CD14-positive monocyte (primary cell): ENCODE measurements at regions not wholly inside any gene's neighbourhood (a gene's known extent, or its start where the extent isn't known, plus 50 kb on each side); places are given as distances from the start of the nearest gene placed in this dataset.

Experiments
- DNase-seq, 3 donors: peaks; one replicate each; pipeline ENCODE4 v3.0.0-alpha.2; 2011 to 2022
- H2AFZ ChIP-seq: 2 replicates; pipeline ENCODE4 v1.6.0; 2012; ENCODE audit warnings: mild to moderate bottlenecking, low read depth, low read length, inconsistent platforms; ENCODE audit not compliant: insufficient read depth, poor library complexity, severe bottlenecking
- H3K27ac ChIP-seq, 2 donors: 1 replicate in 1 of 2; 2 replicates in 1 of 2; pipeline ENCODE4 v1.5.1; 2012 to 2013; ENCODE audit warnings: low read length in 2 of 2, control low read depth in 1 of 2, inconsistent platforms in 1 of 2, low read depth in 1 of 2, mild to moderate bottlenecking in 1 of 2
- H3K27me3 ChIP-seq, 2 donors: one replicate each; pipeline versions ENCODE4 v1.6.0 to v1.6.1; 2011 to 2013; ENCODE audit warnings: low read length in 2 of 2; ENCODE audit not compliant: control insufficient read depth in 2 of 2, insufficient read depth in 2 of 2
- H3K36me3 ChIP-seq, 2 donors: replicated peaks in 1 of 2; 1 replicate in 1 of 2; 2 replicates in 1 of 2; pipeline versions ENCODE4 v1.5.1 to v1.6.1; 2012 to 2013; ENCODE audit warnings: low read length in 2 of 2, control low read depth in 1 of 2, inconsistent platforms in 1 of 2, mild to moderate bottlenecking in 1 of 2; ENCODE audit not compliant: insufficient read depth in 2 of 2, control insufficient read depth in 1 of 2
- H3K4me1 ChIP-seq, 2 donors: 1 replicate in 1 of 2; 2 replicates in 1 of 2; pipeline versions ENCODE4 v1.5.1 to v1.6.1; 2012 to 2013; ENCODE audit warnings: low read length in 2 of 2, control low read depth in 1 of 2, inconsistent platforms in 1 of 2, mild to moderate bottlenecking in 1 of 2, moderate library complexity in 1 of 2; ENCODE audit not compliant: insufficient read depth in 2 of 2, control insufficient read depth in 1 of 2
- H3K4me2 ChIP-seq: replicated peaks from 2 replicates; pipeline ENCODE3; 2012; ENCODE audit warnings: low read length, moderate library complexity, mild to moderate bottlenecking; ENCODE audit not compliant: poor library complexity, severe bottlenecking; ENCODE audit errors: extremely low read depth
- H3K4me3 ChIP-seq, 3 experiments: fragments of 200-600 bp in 1 of 3; sonication (generic) in 1 of 3; replicated peaks in 1 of 3; 1 replicate in 2 of 3; 2 replicates in 1 of 3; pipeline ENCODE4 v1.5.1; 2011 to 2013; ENCODE audit warnings: low read length in 3 of 3, mild to moderate bottlenecking in 3 of 3, control low read depth in 2 of 3, low read depth in 2 of 3, inconsistent platforms in 1 of 3, moderate library complexity in 1 of 3
- H3K79me2 ChIP-seq: 2 replicates; pipeline ENCODE4 v1.6.0; 2012; ENCODE audit warnings: mild to moderate bottlenecking, control low read depth, inconsistent platforms, low read length, moderate library complexity; ENCODE audit not compliant: insufficient read depth
- H3K9ac ChIP-seq: 2 replicates; pipeline ENCODE4 v1.6.0; 2017; ENCODE audit warnings: low read length, mild to moderate bottlenecking; ENCODE audit not compliant: insufficient read depth, poor library complexity, severe bottlenecking
- H3K9me3 ChIP-seq, 2 donors: replicated peaks in 1 of 2; 1 replicate in 1 of 2; 2 replicates in 1 of 2; pipeline versions ENCODE4 v1.5.1 to v1.6.1; 2012 to 2013; ENCODE audit warnings: low read length in 2 of 2, control low read depth in 1 of 2; ENCODE audit not compliant: control insufficient read depth in 1 of 2, insufficient read depth in 1 of 2
- H4K20me1 ChIP-seq: 2 replicates; pipeline ENCODE4 v1.6.0; 2012; ENCODE audit warnings: mild to moderate bottlenecking, low read length, control low read depth, moderate library complexity; ENCODE audit not compliant: insufficient read depth
- H3K27ac Mint-ChIP-seq, 7 donors: one replicate each; pipeline ENCODE4 v1.8.0; 2020; ENCODE audit warnings: mild to moderate bottlenecking in 7 of 7, mixed read lengths in 7 of 7, moderate library complexity in 6 of 7, inconsistent platforms in 2 of 7
- H3K27me3 Mint-ChIP-seq, 3 donors: one replicate each; pipeline ENCODE4 v1.8.0; 2021 to 2022; ENCODE audit warnings: low read depth in 3 of 3, mild to moderate bottlenecking in 3 of 3, mixed read lengths in 3 of 3, moderate library complexity in 3 of 3, inconsistent platforms in 1 of 3
- H3K36me3 Mint-ChIP-seq, 2 donors: one replicate each; pipeline ENCODE4 v1.8.0; 2020; ENCODE audit warnings: mixed read lengths in 2 of 2, inconsistent platforms in 1 of 2, mild to moderate bottlenecking in 1 of 2
- H3K4me1 Mint-ChIP-seq: one replicate; pipeline ENCODE4 v1.8.0; 2020; ENCODE audit warnings: mild to moderate bottlenecking, mixed read lengths
- H3K4me3 Mint-ChIP-seq, 2 donors: one replicate each; pipeline ENCODE4 v1.8.0; 2020; ENCODE audit warnings: mild to moderate bottlenecking in 2 of 2, mixed read lengths in 2 of 2, moderate library complexity in 1 of 2
- H3K9me3 Mint-ChIP-seq, 7 donors: one replicate each; pipeline ENCODE4 v1.8.0; 2020 to 2022; ENCODE audit warnings: mixed read lengths in 7 of 7, mild to moderate bottlenecking in 6 of 7, moderate library complexity in 6 of 7, inconsistent platforms in 2 of 7
- WGBS: methylation state at CpG from one replicate; pipeline ENCODE4 v1.1.5; 2013; ENCODE audit warnings: missing lambda C conversion rate; ENCODE audit not compliant: insufficient coverage; 5-methylcytosine and 5-hydroxymethylcytosine counted together
- intact Hi-C, 2 donors: fragments of 100-400 bp; cut with micrococcal nuclease; formaldehyde crosslinking; loops; one replicate each; pipeline versions ENCODE4 v1.15.0 to v1.15.1; 2023
- TF ChIP-seq, protein P1 (sequence below): fragments of 200-600 bp; IDR thresholded peaks from one replicate; pipeline ENCODE4 v1.8.0; 2022; ENCODE audit warnings: antibody characterized with exemption, mild to moderate bottlenecking

DNA sequence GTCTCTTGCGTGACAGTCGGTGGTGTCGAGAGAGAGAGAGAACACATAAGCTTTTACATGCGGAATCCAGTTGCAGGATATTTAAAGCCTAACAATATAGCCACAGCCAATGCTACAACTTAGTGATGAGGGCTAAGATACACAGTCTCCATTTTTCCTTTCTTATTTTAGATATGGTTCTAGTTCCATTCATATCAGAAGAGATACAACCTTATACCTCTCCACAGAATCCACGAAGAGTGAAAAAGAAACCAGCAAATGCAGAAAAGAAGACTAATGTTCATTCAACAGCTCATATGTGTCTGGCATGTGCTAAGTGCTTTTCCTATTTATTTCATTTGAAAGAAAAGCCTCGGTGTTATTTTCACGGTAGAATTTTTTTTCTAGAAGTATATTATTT lies 249.0 kb upstream of the SLITRK1 start:
- Histone ChIP-seq H3K9me3 (peaks cover 0 to 3% of the 10 kb centered on the region in 2 donors), H3K9ac (no peak overlapping the region), H3K4me1 (no peaks in the 10 kb centered on the region), H3K27ac (no peak overlapping the region), H3K79me2 (no peaks in the 10 kb centered on the region), H3K36me3 (no peaks in the 10 kb centered on the region), H3K4me3 (no peak overlapping the region), H4K20me1 (no peaks in the 10 kb centered on the region), H3K27me3 (no peaks in the 10 kb centered on the region), H2AFZ (no peak overlapping the region), H3K4me2 (no peak overlapping the region)
- no peak overlapping the region for H3K4me3 Mint-ChIP-seq
- no CpG with 5 or more reads among the region's 7 CpGs for WGBS
- no peak for DNase-seq
- intact Hi-C loops = no loop called here
- H3K4me1 Mint-ChIP-seq = no peaks in the 10 kb centered on the region
- H3K27ac Mint-ChIP-seq = no peak overlapping the region
- H3K9me3 Mint-ChIP-seq = peaks cover 0 to 4% (median 0%) of the 10 kb centered on the region in 7 donors
- TF ChIP-seq, protein P1, sequence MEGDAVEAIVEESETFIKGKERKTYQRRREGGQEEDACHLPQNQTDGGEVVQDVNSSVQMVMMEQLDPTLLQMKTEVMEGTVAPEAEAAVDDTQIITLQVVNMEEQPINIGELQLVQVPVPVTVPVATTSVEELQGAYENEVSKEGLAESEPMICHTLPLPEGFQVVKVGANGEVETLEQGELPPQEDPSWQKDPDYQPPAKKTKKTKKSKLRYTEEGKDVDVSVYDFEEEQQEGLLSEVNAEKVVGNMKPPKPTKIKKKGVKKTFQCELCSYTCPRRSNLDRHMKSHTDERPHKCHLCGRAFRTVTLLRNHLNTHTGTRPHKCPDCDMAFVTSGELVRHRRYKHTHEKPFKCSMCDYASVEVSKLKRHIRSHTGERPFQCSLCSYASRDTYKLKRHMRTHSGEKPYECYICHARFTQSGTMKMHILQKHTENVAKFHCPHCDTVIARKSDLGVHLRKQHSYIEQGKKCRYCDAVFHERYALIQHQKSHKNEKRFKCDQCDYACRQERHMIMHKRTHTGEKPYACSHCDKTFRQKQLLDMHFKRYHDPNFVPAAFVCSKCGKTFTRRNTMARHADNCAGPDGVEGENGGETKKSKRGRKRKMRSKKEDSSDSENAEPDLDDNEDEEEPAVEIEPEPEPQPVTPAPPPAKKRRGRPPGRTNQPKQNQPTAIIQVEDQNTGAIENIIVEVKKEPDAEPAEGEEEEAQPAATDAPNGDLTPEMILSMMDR = no peak
- H3K27me3 Mint-ChIP-seq = peaks cover 0 to 2% (median 0%) of the 10 kb centered on the region in 3 donors
- H3K36me3 Mint-ChIP-seq = no peaks in the 10 kb centered on the region

DNA sequence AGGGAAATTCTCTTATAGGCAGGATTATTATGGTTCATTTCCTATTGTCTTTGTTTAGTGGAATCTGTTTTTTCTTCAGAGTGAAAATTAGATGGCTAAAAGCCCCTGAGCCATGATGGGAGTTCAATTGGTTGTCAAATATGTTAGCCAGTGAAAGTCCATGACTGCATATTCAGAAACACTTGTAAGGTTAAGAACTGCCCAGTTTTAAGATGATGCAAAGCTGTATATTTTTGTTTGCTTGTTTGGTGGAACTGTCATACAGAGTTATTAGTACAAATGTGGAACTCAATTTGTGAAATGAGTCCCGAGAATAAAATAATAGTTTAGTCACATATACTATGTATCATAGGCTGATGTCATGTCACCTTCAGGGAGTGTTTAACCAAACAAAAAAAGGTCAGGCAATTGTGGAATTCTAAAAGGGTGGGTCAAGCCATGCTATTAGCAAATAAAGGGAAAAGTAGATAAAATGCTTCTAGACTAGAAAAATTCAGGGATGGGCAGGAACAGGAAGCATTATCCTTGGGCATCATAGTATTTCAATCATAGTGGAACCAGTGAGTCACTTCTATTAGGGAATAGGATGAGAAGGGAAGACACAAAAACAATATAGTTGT lies 248.3 kb upstream of the SLITRK1 start:
- H2AFZ ChIP-seq = no peak overlapping the region
- intact Hi-C loops = no loop called here
- Mint-ChIP-seq H3K27ac (no peak overlapping the region), H3K4me3 (no peak overlapping the region), H3K9me3 (peaks cover 0 to 4% (median 0%) of the 10 kb centered on the region in 7 donors), H3K36me3 (no peaks in the 10 kb centered on the region), H3K27me3 (peaks cover 0 to 2% (median 0%) of the 10 kb centered on the region in 3 donors), H3K4me1 (no peaks in the 10 kb centered on the region)
- no CpG with 5 or more reads among the region's 1 CpG for WGBS
- H3K4me3 ChIP-seq = no peak overlapping the region
- H3K4me2 ChIP-seq = no peak overlapping the region
- no peaks in the 10 kb centered on the region for H3K79me2 ChIP-seq
- H3K36me3 ChIP-seq = no peaks in the 10 kb centered on the region
- no peaks in the 10 kb centered on the region for H4K20me1 ChIP-seq
- H3K27ac ChIP-seq = no peak overlapping the region
- TF ChIP-seq, protein P1 = no peak
- H3K9me3 ChIP-seq = peaks cover 0 to 3% of the 10 kb centered on the region in 2 donors
- no peaks in the 10 kb centered on the region for H3K4me1 ChIP-seq
- H3K9ac ChIP-seq = no peak overlapping the region
- no peak for DNase-seq
- no peaks in the 10 kb centered on the region for H3K27me3 ChIP-seq
